Trophoblast cell (in vitro differentiated cells and primary cell): ENCODE measurements at regions not wholly inside any gene's neighbourhood (a gene's known extent, or its start where the extent isn't known, plus 50 kb on each side); places are given as distances from the start of the nearest gene placed in this dataset.

Experiments
- DNase-seq, 2 donors: peaks; one replicate each; pipeline ENCODE4 v3.0.0-alpha.2; 2016
- H2AFZ ChIP-seq: 2 replicates; pipeline ENCODE4 v1.6.1; 2013; ENCODE audit warnings: low read length, moderate library complexity, mild to moderate bottlenecking; ENCODE audit not compliant: insufficient read depth, poor library complexity
- H2AK5ac ChIP-seq: 2 replicates; pipeline ENCODE4 v1.6.1; 2013; ENCODE audit warnings: mild to moderate bottlenecking, low read length
- H2BK120ac ChIP-seq: 2 replicates; pipeline ENCODE4 v1.6.1; 2013; ENCODE audit warnings: low read length, mild to moderate bottlenecking, moderate library complexity; ENCODE audit not compliant: insufficient read depth, poor library complexity
- H2BK12ac ChIP-seq: 2 replicates; pipeline ENCODE4 v1.6.1; 2013; ENCODE audit warnings: mild to moderate bottlenecking, low read length, moderate library complexity
- H2BK5ac ChIP-seq: 2 replicates; pipeline ENCODE4 v1.6.1; 2013; ENCODE audit warnings: low read length, low read depth, moderate library complexity, mild to moderate bottlenecking; ENCODE audit not compliant: poor library complexity
- H3K14ac ChIP-seq: 2 replicates; pipeline ENCODE4 v1.6.1; 2013; ENCODE audit warnings: mild to moderate bottlenecking, low read length
- H3K18ac ChIP-seq: 2 replicates; pipeline ENCODE4 v1.6.1; 2013; ENCODE audit warnings: mild to moderate bottlenecking, low read length
- H3K23ac ChIP-seq: 2 replicates; pipeline ENCODE4 v1.6.1; 2013; ENCODE audit warnings: low read length
- H3K27ac ChIP-seq: 2 replicates; pipeline ENCODE4 v1.5.1; 2013; ENCODE audit warnings: low read depth, mild to moderate bottlenecking, inconsistent platforms, low read length, moderate library complexity
- H3K27me3 ChIP-seq: 2 replicates; pipeline ENCODE4 v1.6.1; 2013; ENCODE audit warnings: inconsistent platforms, mild to moderate bottlenecking, low read length, moderate library complexity; ENCODE audit not compliant: insufficient read depth
- H3K36me3 ChIP-seq, 2 experiments: 1 replicate in 1 of 2; 2 replicates in 1 of 2; pipeline ENCODE4 v1.6.1; 2013; ENCODE audit warnings: low read length in 2 of 2, mild to moderate bottlenecking in 2 of 2, moderate library complexity in 1 of 2; ENCODE audit not compliant: insufficient read depth in 2 of 2, control insufficient read depth in 1 of 2
- H3K4ac ChIP-seq: 2 replicates; pipeline ENCODE4 v1.6.1; 2013; ENCODE audit warnings: low read depth, mild to moderate bottlenecking, low read length, moderate library complexity
- H3K4me1 ChIP-seq, 2 experiments: 1 replicate in 1 of 2; 2 replicates in 1 of 2; pipeline ENCODE4 v1.6.1; 2013; ENCODE audit warnings: low read length in 2 of 2, mild to moderate bottlenecking in 2 of 2, moderate library complexity in 1 of 2; ENCODE audit not compliant: insufficient read depth in 2 of 2, control insufficient read depth in 1 of 2
- H3K4me2 ChIP-seq: 2 replicates; pipeline ENCODE4 v1.6.1; 2013; ENCODE audit warnings: inconsistent platforms, mild to moderate bottlenecking, low read length, moderate library complexity
- H3K4me3 ChIP-seq: 2 replicates; pipeline ENCODE4 v1.5.1; 2013; ENCODE audit warnings: mild to moderate bottlenecking, low read depth, low read length, inconsistent platforms
- H3K79me1 ChIP-seq: one replicate; pipeline ENCODE4 v1.6.1; 2013; ENCODE audit warnings: low read length
- H3K79me2 ChIP-seq: 2 replicates; pipeline ENCODE4 v1.6.1; 2013; ENCODE audit warnings: low read length, mild to moderate bottlenecking; ENCODE audit not compliant: control insufficient read depth, insufficient read depth, poor library complexity
- H3K9ac ChIP-seq: 2 replicates; pipeline ENCODE4 v1.6.1; 2013; ENCODE audit warnings: mild to moderate bottlenecking, low read length
- H3K9me3 ChIP-seq: 2 replicates; pipeline ENCODE4 v1.6.1; 2013; ENCODE audit warnings: low read depth, mild to moderate bottlenecking, control low read depth, inconsistent platforms, low read length; ENCODE audit not compliant: insufficient read depth
- H4K12ac ChIP-seq: 2 replicates; pipeline ENCODE4 v1.6.1; 2013; ENCODE audit warnings: low read depth, mild to moderate bottlenecking, low read length, moderate library complexity
- H4K8ac ChIP-seq: 2 replicates; pipeline ENCODE4 v1.6.1; 2013; ENCODE audit warnings: low read depth, mild to moderate bottlenecking, low read length, moderate library complexity
- H4K91ac ChIP-seq: one replicate; pipeline ENCODE4 v1.6.1; 2013; ENCODE audit warnings: low read depth, mild to moderate bottlenecking, low read length, moderate library complexity
- WGBS: extraction: QIAGEN DNeasy Blood & Tissue Kit; methylation state at CpG from one replicate; pipeline ENCODE4 v1.1.7; 2013; ENCODE audit warnings: missing lambda C conversion rate; ENCODE audit not compliant: insufficient read length, insufficient coverage; ENCODE audit errors: extremely low coverage; 5-methylcytosine and 5-hydroxymethylcytosine counted together

DNA sequence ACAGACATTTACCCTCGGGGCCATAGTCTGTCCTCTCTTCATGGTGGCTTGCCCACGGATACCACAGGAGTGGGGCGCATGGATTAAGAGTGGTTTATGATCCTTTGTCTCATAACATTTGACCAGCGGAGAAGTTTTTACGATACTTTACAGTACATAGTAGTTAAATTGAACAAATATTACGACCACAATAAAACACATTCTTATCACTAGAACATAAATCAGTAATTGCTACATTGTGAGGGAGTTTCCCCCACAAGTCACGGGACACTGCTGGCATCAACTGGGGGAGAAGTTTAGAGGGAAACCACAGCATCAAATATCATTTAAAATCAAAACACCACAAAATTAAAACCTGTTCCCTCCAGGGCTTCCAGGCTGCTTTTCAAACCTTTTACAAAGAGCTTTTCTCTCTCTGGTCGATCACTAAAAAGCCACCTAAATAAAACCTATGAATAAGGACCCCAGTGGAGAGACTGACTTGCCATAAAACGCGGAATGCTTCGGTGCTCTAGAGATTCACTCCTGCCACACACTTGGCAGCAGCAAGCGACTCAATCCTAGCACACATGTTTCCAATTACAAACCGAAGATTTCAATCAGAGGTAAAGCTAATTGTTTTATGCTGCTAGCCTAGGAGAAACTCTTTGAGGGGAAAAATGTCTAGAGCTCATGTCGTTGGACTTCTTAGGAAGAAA is 173.7 kb upstream of the HNRNPA3 start:
- Histone ChIP-seq H4K91ac (no peak overlapping the region), H3K4me1 (no peaks in the 10 kb centered on the region), H4K8ac (no peak overlapping the region), H3K9ac (no peak overlapping the region), H3K27ac (no peak overlapping the region), H3K4me3 (no peak overlapping the region), H3K18ac (no peak overlapping the region), H4K12ac (no peak overlapping the region), H2BK120ac (no peak overlapping the region), H2AK5ac (no peak overlapping the region), H3K4ac (no peak overlapping the region), H3K27me3 (no peaks in the 10 kb centered on the region), H3K14ac (no peak overlapping the region), H2BK5ac (no peak overlapping the region), H3K23ac (no peak overlapping the region), H2AFZ (no peak overlapping the region), H2BK12ac (no peak overlapping the region), H3K4me2 (no peak overlapping the region), H3K36me3 (no peaks in the 10 kb centered on the region), H3K79me2 (no peaks in the 10 kb centered on the region), H3K79me1 (no peaks in the 10 kb centered on the region), H3K9me3 (no peaks in the 10 kb centered on the region)
- no CpG with 5 or more reads among the region's 14 CpGs for WGBS
- no peak for DNase-seq

GRCh38 chr2:177042311-177042710 is 170.3 kb upstream of the HNRNPA3 start:
- Histone ChIP-seq H2BK5ac (no peak overlapping the region), H3K4me1 (no peaks in the 10 kb centered on the region), H3K79me2 (peaks cover 1% of the 10 kb centered on the region), H3K23ac (no peak overlapping the region), H3K4me2 (no peak overlapping the region), H3K36me3 (no peaks in the 10 kb centered on the region), H3K79me1 (no peaks in the 10 kb centered on the region), H2BK120ac (no peak overlapping the region), H3K4ac (no peak overlapping the region), H3K9ac (no peak overlapping the region), H3K27me3 (no peaks in the 10 kb centered on the region), H2BK12ac (no peak overlapping the region), H3K4me3 (no peak overlapping the region), H3K18ac (no peak overlapping the region), H2AK5ac (no peak overlapping the region), H2AFZ (no peak overlapping the region), H4K91ac (no peak overlapping the region), H4K8ac (no peak overlapping the region), H4K12ac (no peak overlapping the region), H3K27ac (no peak overlapping the region), H3K9me3 (no peaks in the 10 kb centered on the region), H3K14ac (no peak overlapping the region)
- DNase-seq = no peak
- WGBS = no CpG with 5 or more reads among the region's 3 CpGs

DNA sequence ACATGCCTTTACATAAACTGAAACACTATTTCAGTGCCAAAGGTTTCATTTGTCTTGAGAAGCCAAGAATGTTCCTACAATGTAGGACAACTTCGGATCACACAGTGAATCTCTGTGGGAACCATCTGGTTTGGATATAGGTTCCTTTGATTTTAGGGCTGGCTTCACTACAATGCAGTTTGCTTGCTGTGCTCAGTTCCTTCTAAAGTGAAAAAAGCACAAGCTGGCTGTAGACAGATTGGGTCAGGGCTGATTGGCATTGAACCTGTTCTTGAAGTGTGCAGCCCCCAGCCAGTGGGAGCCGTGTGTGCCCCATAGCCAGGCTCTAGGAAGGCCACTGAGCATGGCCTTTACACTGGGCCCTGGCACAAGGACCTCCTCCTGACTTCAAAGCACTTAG is 167.9 kb upstream of the HNRNPA3 start:
- no peak overlapping the region for H2BK12ac ChIP-seq
- no CpG with 5 or more reads among the region's 2 CpGs for WGBS
- H2AK5ac ChIP-seq = no peak overlapping the region
- no peak overlapping the region for H3K23ac ChIP-seq
- no peak overlapping the region for H3K18ac ChIP-seq
- H4K91ac ChIP-seq = no peak overlapping the region
- H3K4me1 ChIP-seq = no peaks in the 10 kb centered on the region
- H4K8ac ChIP-seq = no peak overlapping the region
- H3K27me3 ChIP-seq = no peaks in the 10 kb centered on the region
- H3K4ac ChIP-seq = no peak overlapping the region
- H3K9me3 ChIP-seq = no peaks in the 10 kb centered on the region
- no peak overlapping the region for H3K27ac ChIP-seq
- no peak overlapping the region for H2BK120ac ChIP-seq
- no peak overlapping the region for H2AFZ ChIP-seq
- no peak overlapping the region for H2BK5ac ChIP-seq
- no peaks in the 10 kb centered on the region for H3K36me3 ChIP-seq
- peaks cover 1% of the 10 kb centered on the region for H3K79me2 ChIP-seq
- DNase-seq = no peak
- H3K79me1 ChIP-seq = no peaks in the 10 kb centered on the region
- no peak overlapping the region for H3K4me2 ChIP-seq
- no peak overlapping the region for H4K12ac ChIP-seq
- no peak overlapping the region for H3K4me3 ChIP-seq
- H3K9ac ChIP-seq = no peak overlapping the region
- no peak overlapping the region for H3K14ac ChIP-seq

DNA sequence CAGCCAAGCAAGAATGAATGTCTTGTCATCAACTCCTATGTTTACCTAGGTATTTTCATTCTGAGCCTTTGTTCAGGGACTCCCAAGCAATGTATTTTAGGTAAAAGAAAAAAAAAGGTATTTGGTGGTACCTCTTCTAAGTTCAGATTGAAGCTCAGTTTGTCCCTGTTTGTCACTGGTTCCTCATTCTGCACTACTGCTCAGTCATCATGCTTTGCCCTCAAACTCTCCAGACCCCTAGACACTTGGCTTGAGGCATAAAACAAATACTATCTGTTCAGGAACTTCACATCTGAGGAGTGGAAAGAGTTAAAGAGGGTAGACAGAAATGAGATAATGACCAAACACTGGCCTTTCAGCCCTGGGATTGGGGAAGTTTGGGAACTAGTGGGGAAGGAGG is 163.6 kb upstream of the HNRNPA3 start:
- Histone ChIP-seq H4K12ac (no peak overlapping the region), H3K9me3 (no peaks in the 10 kb centered on the region), H4K91ac (no peak overlapping the region), H2BK120ac (no peak overlapping the region), H3K79me1 (no peaks in the 10 kb centered on the region), H4K8ac (no peak overlapping the region), H3K36me3 (no peaks in the 10 kb centered on the region), H2AFZ (no peak overlapping the region), H2BK5ac (no peak overlapping the region), H3K27ac (no peak overlapping the region), H3K4me1 (no peaks in the 10 kb centered on the region), H3K23ac (no peak overlapping the region), H3K27me3 (no peaks in the 10 kb centered on the region), H3K18ac (no peak overlapping the region), H3K79me2 (peaks cover 1% of the 10 kb centered on the region), H2AK5ac (no peak overlapping the region), H3K4me2 (no peak overlapping the region), H3K14ac (no peak overlapping the region), H3K9ac (no peak overlapping the region), H3K4me3 (no peak overlapping the region), H3K4ac (no peak overlapping the region), H2BK12ac (no peak overlapping the region)
- DNase-seq = no peak
